Stimulated activated CD8-positive, alpha-beta memory T cell treated with anti-CD3 and anti-CD28 coated beads, Interleukin-15, amount 100 ng/mL, for 4 hours (primary cell): ENCODE measurements at regions not wholly inside any gene's neighbourhood (a gene's known extent, or its start where the extent isn't known, plus 50 kb on each side); places are given as distances from the start of the nearest gene placed in this dataset.

Experiments
- DNase-seq, 2 donors: peaks; one replicate each; pipeline ENCODE4 v3.0.0-alpha.2; 2020; ENCODE audit warnings: low read depth in 2 of 2

DNA sequence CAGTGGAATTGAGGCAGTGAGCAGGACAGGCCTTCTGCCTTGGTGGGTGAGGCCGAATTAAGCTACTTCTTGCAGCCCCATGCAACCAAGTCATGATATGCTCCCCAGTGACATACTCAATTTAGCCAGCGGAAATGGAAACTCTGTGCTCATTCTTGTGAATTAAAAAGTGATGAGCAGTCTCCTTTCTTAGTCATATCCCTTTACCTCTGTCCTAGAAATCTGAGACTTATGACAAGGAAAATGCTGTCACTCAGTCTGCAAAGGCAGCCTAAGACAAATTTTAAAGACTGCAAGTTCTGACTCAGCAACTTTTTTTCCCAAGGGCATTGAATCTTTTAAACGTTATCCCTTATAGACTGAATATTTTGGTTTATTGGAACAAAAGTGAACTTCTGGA is 218.2 kb downstream of the SH3BP4 start:
- DNase-seq = no peak

DNA sequence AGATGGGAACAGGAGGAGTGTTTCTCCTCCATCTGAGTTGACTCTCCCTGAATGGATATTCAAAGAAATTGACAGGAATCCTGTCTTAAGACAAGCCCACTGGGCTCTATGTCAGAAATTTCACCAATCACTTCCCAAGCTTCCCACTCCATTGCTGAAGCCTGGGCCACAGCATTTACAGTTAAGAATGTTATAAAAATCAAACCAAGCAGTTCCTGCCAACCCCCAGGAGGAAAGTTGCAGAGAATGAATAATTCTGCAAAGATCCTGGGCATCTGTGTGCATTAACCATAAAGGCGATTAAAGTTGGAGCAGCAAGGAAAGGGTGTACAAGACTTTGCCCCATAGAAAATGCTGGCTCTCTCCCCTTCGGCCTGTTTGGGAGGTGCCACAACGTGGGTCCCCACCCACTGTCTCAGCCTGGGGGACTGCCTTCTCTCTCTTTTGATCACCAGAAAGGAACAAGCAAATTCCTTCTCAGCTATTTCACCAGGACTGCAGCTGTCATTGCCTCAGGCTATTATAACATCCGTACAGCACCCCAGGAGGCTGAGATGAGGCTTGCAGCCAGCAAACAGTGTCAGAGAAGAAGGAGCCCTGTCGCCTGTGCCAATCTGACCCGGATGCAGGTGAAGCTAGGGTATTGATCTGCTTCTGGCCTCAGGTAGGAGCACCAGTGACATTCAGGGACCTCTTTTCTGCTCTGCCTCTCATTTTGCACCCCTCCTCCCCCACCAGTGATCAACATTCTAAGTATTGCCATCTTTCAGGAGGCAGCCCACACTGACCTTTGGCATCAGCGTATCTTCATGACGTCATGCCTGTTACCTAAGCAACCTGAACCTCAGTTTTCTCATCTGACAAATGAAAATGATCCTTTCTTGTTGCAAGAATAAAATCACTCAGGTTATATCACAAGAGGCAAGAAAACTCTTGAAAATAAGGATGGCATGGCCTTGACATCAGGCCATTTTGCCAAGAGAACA is 219.0 kb downstream of the SH3BP4 start:
- DNase-seq = no peak

DNA sequence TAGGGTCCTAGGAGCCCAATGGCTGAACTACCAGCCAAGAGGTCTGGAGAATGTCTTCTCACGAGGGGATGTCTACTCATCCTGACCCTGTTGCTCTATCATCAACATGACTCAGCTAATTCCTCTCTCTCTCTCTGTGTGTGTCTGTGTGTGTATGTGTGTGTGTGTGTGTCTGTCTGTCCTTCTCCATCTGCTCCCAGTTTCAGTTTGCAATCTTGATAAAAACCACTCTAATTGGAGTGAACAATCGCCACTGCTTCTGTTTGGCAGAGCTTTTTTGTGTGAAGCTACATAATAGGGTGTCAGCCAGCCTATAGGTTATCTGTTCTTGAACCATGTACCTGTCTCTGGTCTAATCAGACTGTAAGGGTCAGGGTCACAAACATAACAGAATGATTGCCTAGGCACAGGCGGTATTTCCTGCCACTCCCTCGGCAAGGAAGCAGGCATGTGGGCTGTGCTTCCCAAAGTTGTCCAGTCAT is 219.8 kb downstream of the SH3BP4 start:
- no peak for DNase-seq

DNA sequence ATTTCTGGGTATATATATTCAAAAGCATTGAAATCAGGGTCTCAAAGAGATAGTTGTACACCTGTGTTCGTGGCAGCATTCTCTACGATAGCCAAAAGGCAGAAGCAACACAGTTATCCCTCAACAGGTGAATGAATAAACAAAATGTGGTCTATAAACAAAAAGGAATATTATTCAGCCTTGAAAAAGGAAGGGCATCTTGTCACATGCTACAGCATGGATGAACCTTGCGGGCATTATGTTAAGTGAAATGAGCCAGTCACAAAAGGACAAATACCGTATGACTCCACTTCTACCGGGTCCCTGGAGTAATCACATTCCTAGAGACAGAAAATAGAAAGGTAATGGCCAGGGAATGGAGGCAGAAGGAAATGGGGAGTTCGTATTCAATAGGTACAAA is 228.8 kb downstream of the SH3BP4 start:
- DNase-seq = no peak

DNA sequence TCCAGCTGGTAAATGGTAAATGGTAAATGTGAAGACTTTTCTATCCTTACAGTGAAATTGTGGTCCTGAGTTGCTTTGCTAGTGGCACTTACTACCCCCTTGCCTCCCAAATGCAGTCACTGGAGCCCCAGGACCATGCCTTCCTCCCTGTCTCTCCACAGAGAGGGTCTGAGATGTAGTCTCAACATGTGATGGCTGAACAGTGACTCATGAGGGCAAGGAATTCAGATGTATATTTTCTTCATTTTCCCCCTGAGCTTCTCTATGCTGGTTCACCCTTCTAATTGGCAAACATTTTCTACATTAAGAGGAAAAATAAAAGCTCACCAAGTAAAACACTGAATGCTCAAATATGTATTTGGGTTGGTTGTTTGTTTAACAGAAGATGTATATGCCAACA is 232.0 kb downstream of the SH3BP4 start:
- DNase-seq = no peak

DNA sequence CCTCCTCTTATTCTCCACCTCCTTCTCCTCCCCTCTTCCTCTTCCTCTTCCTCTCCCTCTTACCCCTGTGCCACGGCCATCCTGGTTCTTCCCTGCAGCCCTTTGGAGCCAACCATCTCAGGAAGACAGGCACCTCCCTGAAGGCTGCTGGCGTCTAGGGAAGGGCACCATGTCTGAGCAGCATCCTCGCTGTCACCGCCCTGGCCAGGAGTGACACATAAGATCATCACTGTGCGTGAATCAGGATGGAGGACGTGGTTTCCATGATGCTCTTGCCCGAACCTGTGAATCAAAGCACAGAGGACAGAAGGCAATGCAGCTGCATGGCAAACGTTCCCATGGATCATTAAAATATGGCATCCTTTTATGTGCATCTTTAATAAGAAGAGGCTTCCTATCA is 236.0 kb downstream of the SH3BP4 start:
- DNase-seq = no peak

DNA sequence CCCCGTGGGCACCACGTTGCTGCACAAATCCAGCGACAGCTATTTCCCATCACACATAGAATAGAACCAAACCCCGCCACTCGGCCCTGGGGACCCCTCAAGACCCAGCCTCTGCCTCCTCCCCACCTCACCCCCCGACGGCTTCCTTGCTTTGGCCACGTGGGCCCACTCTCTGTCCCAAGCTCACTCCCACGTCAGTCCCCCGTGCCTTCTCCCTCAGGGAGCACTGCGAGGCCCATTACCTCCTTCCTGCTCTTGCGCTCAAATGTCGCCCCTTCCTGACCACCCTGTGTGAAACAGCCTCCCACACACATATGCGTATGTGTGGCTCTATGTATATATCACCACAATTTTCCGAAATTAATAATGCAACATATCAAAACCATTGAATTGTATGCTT is 239.7 kb downstream of the SH3BP4 start:
- DNase-seq = no peak

DNA sequence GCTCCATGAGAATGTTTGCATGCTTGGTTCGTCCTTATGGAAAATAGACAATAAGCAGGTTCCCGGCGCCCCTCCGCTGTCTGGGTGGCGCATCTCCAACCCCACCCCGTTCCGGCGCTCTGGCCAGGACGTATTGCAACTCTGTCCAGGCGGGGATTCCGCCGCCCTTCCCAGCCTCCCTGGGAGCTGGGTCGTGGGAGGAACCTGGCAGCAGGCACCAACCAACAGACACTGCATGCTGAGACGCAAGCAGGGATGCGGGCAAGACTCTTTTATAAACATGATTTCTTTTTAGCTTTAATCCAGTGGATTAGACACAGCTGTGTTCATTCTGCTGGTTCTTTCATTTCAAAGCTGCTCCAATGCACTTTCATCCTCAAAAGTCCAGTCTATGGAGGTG is 240.2 kb downstream of the SH3BP4 start:
- no peak for DNase-seq

DNA sequence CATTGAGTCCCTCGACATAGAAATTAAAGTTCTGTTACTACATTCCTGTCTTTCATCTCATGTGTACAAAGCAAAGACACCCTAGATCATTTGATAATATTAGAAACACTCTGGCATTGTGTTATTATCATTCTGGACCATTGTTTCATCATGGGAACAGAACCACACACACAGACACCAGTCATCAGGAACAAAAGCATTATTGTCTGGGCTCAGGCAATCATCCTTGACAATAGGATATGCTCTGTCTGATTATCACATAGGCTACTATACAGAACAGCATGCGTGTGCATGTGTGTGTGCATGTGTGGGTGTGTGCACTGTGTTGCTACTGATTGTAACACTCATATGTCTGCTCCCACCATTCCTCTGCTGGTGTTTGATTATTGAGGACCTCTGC is 242.5 kb downstream of the SH3BP4 start:
- no peak for DNase-seq

DNA sequence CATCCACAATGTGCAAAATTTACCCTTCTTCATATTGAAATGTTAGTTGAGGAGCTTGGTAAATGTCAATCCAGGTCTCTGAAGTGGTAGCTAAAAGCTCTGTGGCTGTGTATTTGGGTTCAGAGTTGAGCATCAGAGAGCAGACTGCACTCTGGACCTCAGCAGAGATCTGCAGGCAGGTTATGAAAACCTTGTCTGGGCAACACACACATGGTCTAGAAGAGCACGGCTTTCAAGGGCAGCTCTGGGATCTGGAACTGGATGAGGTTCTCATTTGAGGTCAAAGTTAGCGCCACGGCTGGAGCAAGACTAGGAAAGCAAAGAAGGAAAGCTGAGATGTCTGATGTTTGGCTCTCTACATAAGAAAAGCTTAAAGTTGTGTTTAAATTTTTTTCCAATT is 243.0 kb downstream of the SH3BP4 start:
- DNase-seq = no peak

DNA sequence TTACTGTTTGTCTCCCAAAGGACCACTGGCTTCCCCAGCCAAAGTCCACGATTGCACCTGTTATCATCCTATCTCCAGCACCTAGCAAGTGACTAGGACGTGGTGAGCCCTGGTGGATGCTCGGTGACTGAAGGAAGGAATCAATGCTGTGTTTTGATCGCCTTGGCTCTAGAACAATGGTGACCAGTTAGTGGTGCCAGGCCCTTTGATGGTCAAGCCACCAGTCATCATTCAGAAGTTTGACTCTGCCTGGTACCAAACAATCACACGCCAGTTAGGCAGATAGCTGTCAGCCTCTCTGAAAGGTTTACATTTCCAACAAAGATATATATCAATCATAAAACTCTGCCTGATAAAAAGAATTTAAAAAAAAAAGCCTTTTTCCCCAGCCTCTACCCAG is 244.1 kb downstream of the SH3BP4 start:
- DNase-seq = no peak

DNA sequence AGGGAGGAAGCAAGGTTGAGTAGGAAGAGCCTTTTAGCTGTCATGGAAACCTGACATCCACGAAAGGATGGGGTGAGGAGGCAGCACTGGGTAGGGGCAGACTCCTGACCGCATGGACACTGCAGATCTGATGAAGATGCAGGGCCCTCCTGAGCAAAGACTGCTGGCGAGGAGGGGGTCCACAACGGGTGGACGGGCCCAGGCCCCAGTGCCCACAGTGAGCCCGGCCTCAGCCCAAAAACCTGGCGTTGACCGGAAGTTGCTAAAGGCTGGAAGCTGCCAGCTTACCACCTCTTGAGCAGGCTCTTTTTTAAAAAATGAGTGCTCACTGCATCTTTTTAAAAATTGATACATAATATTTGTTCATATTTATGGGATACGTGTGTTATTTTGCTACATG is 247.3 kb downstream of the SH3BP4 start:
- DNase-seq = no peak

DNA sequence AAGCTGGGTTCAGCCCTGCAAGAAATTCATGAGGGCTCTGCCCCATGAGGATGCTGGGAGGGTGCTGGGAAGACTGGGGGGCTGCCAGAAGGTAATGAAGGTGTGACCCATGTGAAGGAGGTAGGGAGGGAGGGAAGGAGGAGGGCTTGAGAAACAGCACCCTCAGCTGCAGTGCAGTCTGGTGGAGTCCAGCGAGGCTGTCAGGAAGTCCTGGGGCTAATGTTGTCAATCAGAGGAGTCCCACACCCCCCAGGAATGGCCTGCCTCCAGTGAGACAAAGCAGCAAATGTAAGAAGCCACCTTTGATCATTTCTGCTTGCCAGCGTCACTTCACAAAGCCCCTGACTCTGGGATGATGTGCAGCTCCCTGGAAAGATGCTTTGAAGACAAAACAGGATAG is 248.4 kb downstream of the SH3BP4 start:
- no peak for DNase-seq

DNA sequence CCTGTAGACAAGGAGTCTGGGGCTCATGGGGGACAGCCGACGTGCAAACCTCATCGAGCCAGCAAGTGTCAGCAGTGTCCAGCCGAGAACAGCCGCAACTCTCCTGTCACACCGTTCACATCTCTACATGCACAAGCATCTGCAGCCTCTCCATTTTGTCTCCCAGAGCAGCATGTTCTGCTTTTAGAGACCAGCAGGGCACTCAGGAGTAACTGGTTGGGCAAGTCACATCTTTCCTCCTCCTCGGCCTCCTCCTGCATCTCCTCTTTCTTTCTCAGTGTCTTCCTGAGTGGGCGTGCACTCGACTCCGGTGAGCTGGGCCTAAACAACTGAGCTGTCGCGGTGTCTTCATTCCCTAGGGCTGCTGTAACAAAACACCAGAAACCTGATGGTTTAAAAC is 249.9 kb downstream of the SH3BP4 start:
- DNase-seq = no peak

DNA sequence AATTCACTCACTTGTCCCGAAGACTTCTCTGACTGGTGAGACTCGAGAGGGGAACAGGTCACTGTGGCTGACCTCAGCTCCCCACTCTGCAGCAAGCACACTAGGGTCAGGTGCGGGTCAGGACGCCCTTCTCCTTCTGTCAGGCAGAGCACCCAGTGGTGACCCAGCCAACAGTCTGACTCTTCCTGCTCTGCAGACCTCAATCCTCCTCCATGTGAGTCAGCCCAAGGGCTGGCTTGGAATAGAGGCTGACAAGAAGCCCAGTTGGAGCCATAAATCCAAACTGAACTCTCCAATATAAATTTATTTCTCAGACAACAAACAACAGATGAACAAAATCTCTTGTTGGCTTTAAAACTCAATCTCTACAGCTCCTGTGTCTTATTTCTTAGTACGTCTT is 253.1 kb downstream of the SH3BP4 start:
- no peak for DNase-seq

DNA sequence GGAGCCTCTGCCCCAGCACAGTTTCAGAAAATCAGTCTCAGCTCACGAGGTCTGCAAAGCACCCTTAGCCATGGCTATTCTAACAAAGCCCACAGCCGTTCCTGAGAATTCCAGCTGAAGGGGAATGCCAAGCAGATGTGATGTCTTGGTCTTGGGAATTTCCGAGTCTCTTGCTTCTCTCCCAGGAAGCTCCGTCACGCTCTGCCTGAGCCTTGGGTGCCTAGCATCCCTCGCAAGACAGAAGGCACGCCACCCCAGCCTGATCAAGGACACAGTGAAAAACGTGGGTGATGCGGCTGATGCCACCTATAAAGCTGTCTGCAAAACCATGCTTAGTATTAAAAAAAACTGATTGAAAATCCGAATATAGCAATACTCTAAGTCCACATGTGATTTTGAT is 254.6 kb downstream of the SH3BP4 start:
- DNase-seq = no peak

DNA sequence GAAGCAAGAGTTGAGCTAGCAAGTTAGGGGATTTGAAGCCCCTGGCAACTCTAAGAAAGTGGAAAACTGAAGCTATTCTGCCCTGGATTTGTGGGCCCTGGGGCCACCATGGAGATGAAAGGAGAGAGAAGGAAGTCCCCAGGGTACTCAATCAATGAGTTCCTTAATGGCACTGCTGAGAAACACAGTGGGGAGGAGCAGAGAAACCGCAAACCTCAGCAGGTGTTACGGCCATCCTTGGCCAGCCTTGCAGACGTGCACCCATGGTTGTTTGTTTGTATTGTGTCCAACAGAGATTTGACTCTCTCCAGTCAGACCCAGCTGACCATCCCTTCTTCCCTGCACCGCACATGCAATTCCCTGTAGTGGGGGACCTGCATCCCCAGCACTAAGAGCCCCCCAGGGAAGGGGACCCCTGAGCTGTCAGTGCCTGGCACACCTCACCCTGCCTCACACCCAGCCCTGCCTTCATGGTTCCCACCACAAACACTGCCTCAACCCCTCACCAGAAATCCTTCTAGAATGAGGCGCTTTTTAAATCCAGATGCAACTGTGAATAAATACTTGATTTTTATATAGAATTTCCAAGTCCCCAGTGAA is 255.3 kb downstream of the SH3BP4 start:
- DNase-seq = no peak

DNA sequence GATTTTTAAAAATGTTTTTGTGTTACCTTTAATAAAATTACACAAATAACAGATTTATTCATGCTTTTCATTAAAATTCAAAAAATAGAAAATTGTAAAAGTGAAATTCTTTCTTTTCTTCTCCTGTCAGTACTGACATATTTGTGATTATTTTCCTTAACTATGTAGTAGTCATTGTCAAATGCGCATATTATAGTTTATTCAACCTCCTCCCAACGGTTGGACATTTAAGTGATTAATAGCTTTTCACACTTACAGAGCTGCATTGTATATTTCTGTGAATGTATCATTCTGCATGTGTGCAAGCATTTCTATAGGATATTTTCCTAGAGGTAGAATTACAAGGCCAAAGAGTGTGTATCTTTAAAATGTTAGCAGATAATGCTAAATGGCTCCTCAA is 259.2 kb downstream of the SH3BP4 start:
- DNase-seq = no peak

DNA sequence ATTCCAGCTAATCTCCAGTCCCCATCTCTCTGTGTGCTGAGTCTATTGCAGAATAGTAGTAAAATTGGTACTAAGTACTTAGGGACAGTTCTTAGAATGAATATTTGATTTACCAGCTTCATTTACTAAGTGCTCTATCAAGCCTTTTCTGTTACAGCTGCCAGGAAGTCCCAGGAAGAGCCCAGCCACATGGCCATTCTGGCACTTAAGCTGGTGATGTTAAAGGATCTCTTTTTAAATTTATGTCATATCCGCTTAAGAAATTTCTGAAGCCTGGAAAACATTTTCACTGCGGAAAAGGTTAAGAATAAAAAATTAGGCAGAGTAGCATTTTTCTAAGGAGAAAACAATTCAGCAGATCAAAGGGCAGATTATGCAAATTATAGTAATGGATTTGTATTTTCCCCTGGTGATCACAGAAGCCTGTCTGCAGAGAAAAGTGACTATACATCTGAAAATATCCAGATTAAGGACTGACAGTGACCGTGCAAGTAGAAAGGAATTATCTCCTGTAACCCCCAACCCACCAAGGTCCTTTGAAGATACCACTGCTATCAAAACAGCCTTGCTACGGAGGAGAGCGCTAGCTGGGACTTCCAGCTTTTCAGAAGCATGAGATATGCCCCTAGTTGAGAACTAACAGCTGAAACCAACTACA is 260.8 kb downstream of the SH3BP4 start:
- no peak for DNase-seq

DNA sequence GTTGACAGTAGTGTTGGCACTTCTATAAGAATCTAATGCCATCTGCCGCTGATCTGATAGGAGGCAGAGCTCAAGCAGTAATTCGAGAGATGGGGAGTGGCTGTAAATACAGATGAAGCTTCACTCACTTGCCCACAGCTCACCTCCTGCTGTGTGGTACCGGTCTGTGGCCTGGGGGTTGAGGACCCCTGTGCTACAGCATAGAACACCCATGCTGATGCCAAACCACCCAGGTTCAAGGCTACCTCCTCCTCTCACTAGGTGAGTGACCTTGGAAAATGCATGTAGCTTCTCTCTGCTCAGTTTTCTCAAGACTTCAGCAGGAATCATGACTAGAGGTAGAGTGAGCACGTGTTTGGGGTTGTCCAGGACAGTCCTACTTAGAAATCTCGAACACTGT is 263.4 kb downstream of the SH3BP4 start:
- DNase-seq = no peak

DNA sequence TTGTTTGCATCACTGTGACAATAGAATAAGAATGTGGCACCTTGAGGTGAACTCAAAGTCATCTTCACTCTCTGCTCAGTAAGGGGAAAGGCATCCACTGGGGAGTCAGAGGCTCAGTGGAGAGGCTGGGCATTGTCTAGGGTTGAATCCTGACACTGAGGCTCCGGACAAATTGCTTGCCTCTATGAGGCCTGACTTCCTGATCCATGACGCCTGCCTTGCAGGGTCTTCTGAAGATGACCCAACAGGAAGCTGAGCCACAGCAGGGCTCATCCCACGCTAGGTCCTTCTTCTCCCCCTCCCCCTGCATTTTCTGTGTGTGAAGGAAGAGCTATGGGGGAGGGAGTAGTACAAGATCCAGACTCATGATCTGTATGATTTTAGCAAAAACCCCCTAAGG is 265.1 kb downstream of the SH3BP4 start:
- no peak for DNase-seq

DNA sequence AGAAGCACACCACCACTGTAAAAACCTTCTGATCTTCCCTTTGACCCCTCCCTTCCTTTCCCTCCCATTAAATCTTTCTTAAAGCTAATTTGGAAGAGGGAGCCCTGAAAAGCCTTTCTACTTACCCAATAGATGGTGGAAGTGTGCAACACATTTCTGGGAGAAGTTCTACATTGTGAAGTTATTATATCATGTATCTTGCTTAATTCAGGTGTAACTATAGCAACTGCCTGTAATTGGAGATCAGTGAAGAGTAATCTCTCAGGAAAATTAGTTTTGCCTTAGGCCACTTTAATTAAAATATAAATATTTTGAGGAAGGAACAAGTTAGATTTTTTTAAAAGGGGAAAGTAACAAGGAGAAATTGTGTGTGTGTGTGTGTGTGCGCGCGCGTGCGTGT is 266.0 kb downstream of the SH3BP4 start:
- DNase-seq = no peak

DNA sequence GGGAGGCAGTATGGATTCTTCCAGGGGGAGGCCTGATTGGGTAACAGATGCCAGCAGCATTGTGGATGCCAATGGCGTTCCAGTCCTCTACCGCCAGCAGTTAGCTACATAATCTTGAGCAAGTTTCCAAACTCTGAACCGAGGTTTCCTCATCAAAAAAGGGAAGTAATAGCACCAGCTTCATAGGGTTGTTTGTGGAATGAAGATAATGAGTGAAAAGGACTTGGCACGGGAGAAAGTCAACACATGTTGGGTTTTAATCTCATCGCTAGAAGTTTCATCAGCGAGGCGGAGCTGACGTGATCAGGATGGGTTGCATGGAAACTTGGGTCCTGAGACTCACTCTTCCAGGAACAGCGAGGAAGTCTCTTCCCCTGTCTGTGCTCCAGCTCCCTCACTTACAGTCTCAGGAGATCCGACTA is 266.7 kb downstream of the SH3BP4 start:
- no peak for DNase-seq
